Epithelial cell of prostate (primary cell): ENCODE measurements at regions not wholly inside any gene's neighbourhood (a gene's known extent, or its start where the extent isn't known, plus 50 kb on each side); places are given as distances from the start of the nearest gene placed in this dataset.
"Not testable (repeated sequence)": the region's sequence is repeated elsewhere in the genome, so short reads cannot be mapped to it uniquely, and the experiment has no call there.

ENCODE experiments used
- DNase-seq: peaks from one replicate; pipeline ENCODE4 v3.0.0-alpha.2; 2011; ENCODE audit warnings: low read depth, low spot score
- H3K27ac ChIP-seq: fragments of 450-650 bp; 2 replicates; pipeline ENCODE4 v1.5.1; 2017; ENCODE audit warnings: mild to moderate bottlenecking

DNA sequence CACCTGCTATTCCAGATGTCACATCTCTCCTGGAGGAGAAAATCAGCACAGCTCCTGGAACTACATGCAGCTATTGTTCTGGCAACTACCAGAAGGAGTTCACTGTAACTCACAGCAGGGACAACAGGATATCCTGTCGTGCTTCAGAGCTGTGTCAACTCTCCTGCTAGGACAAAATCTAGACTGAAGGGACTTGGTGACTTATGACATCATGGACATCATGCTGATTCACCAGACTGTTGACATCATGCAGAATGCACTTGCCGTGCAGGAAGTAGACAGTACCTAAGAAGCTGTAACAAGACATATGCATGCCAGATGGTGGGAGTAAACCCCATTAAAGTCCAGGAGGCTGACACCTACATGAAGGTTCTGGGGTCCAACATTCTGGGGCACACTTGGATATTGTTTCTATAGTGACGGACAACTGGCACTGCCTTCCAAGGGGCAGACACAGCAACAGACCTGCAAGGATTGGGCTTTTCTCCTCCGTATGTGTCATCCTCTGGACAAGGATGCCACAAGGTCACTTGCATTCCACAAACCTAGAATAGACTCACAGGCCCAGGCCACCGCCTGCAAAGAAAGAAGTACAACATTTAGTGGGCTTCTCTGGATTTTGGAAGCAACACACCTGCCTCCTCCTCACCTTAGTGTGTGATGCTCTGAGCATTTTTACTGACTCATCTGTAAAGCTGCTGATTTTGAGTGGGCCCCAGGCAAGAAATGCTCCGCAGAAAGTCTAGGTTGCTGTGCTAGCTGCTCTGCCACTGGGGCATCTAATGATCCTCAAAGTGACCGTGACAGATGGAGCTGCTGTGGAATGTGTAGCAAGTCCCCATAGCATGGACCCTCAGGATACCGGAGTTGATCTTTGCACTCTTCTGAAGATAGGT lies 249.2 kb downstream of the MATN1 start:
- DNase-seq: no peak
- H3K27ac ChIP-seq: no peak overlapping the region

- DNase-seq: no peak
- no peak overlapping the region for H3K27ac ChIP-seq
Measured at GRCh38 chr1:30472526-30472925, 250.9 kb downstream of the MATN1 start.

DNA sequence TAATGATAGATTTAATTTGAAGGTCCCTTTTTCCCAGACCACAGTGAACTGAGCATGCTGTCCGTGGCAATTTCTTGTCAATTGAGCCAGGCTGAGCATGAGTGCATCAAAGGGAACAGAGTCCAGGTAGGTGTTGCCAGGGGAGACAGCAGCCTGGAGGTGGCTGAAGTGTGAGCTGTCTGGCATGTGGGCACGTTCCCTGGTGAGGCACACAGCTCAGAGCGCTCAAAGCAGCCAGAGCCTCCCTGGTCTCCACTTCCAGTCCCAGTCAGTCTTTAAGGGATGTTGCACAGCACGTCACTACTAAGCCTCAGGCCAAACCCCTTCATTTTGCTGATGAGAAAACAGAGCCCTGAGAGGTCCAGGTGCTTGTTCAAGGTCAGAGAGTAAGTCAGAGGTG lies 251.4 kb downstream of the MATN1 start:
- DNase-seq: no peak

GRCh38 chr1:30471307-30471706 lies 252.1 kb downstream of the MATN1 start:
- DNase-seq: no peak
- no peak overlapping the region for H3K27ac ChIP-seq

More for the DNA sequence above, 251.4 kb downstream of the MATN1 start:
- no peak overlapping the region for H3K27ac ChIP-seq

- H3K27ac ChIP-seq: no peak overlapping the region
- no peak for DNase-seq
Measured at GRCh38 chr1:30469426-30469825, 254.0 kb downstream of the MATN1 start.

- no peak overlapping the region for H3K27ac ChIP-seq
- no peak for DNase-seq
Measured at GRCh38 chr1:30467101-30467500, 256.3 kb downstream of the MATN1 start.

GRCh38 chr1:30466610-30467009 lies 256.8 kb downstream of the MATN1 start:
- no peak overlapping the region for H3K27ac ChIP-seq
- no peak for DNase-seq

- no peak for DNase-seq
- no peak overlapping the region for H3K27ac ChIP-seq
Measured at GRCh38 chr1:30466026-30466425, 257.4 kb downstream of the MATN1 start.

- DNase-seq: no peak
- no peak overlapping the region for H3K27ac ChIP-seq
Measured at GRCh38 chr1:30465096-30465495, 258.3 kb downstream of the MATN1 start.

DNA sequence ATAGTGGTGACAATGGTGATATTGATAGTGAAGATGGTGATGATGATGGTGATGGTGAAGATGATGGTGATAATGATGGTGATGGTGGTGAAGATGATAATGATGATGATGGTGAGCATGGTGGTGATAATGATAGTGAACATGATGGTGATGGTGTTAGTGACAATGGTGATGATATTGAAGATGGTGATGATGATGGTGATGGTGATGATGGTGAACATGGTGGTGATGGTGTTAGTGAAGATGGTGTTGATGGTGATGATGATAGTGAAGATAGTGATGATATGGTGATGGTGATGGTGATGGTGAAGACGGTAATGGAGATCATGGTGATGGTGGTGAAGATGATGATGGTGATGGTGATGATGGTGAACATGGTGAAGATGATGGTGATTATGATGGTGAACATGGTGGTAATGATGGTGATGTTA lies 259.2 kb downstream of the MATN1 start:
- H3K27ac ChIP-seq: no peak overlapping the region
- DNase-seq: no peak

- no peak for DNase-seq
- H3K27ac ChIP-seq: no peak overlapping the region
Measured at GRCh38 chr1:30462826-30463425, 260.5 kb downstream of the MATN1 start.

- no peak for DNase-seq
Measured at GRCh38 chr1:30462166-30462565, 261.2 kb downstream of the MATN1 start.

DNA sequence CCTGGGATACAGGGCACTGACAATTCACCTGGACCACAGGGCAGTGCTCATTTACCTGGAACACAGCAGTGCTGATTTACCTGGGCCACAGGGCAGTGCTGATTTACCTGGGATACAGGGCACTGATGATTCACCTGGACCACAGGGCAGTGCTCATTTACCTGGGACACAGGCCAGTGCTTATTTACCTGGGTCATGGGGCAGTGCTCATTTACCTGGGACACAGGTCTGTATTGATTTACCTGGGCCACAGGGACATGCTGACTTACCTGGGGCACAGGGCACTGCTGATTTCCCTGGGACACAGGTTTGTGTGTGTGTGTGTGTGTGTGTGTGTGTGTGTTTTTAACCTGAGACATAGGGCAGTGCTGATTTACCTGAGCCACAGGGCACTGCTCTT lies 261.7 kb downstream of the MATN1 start:
- peak; percentile 8 for DNase-seq
- H3K27ac ChIP-seq: no peak overlapping the region

More at GRCh38 chr1:30462166-30462565, 261.2 kb downstream of the MATN1 start:
- H3K27ac ChIP-seq: no peak overlapping the region

- no peak overlapping the region for H3K27ac ChIP-seq
- no peak for DNase-seq
Measured at GRCh38 chr1:30460661-30461060, 262.7 kb downstream of the MATN1 start.

DNA sequence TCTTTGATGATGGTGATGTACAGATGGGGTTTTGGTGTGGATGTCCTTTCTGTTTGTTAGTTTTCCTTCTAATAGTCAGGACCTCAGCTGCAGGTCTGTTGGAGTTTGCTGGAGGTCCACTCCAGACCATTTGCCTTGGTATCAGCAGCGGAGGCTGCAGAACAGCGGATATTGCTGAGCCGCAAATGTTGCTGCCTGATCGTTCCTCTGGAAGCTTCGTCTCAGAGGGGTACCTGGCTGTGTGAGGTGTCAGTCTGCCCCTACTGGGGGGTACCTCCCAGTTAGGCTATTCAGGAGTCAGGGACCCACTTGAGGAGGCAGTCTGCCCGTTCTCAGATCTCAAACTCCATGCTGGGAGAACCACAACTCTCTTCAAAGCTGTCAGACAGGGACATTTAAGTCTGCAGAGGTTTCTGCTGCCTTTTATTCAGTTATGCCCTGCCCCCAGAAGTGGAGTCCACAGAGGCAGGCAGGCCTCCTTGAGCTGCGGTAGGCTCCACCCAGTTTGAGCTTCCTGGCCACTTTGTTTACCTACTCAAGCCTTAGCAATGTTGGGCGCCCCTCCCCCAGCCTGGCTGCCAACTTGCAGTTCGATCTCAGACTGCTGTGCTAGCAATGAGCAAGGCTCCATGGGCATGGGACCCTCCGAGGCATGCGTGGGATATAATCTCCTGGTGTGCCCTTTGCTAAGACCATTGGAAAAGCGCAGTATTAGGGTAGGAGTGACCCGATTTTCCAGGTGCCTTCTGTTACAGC lies 264.5 kb downstream of the MATN1 start:
- H3K27ac ChIP-seq, DNase-seq: not testable (repeated sequence)

DNA sequence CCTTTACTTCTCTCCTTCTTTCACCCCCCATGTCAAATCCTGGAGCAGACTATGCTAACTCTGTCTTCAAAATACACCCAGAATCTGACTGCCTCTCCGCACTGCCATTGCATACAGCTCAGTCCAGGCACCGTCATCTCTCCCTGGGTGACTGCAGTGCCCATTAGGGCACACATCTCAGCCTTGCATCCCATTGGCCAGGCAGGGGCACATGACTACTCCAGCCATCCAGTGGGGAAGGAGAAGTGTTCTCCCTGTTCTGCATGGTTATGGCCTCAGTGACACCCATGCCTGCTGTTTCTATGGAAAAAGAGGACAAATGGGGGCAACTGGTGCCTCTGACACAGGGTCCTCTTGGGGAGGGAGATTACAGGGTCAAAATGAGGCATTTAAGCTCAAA lies 270.5 kb downstream of the MATN1 start:
- no peak for DNase-seq
- H3K27ac ChIP-seq: no peak overlapping the region

DNA sequence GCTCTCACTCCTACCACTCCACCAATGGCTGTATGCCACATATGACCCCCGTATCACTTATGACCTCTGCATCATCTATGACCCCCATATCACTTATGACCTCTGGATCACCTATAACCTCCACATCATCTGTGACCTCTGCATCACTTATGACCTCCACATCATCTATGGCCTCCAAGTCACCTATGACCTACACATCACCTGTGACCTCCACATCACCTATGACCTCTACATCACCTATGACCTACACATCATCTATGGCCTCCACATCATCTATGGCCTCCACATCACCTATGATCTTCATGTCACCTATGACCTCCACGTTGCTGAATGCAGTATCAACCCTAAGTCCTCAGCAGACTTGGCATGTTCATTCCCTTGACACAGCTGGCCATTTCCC lies 271.2 kb downstream of the MATN1 start:
- DNase-seq: no peak
- no peak overlapping the region for H3K27ac ChIP-seq

DNA sequence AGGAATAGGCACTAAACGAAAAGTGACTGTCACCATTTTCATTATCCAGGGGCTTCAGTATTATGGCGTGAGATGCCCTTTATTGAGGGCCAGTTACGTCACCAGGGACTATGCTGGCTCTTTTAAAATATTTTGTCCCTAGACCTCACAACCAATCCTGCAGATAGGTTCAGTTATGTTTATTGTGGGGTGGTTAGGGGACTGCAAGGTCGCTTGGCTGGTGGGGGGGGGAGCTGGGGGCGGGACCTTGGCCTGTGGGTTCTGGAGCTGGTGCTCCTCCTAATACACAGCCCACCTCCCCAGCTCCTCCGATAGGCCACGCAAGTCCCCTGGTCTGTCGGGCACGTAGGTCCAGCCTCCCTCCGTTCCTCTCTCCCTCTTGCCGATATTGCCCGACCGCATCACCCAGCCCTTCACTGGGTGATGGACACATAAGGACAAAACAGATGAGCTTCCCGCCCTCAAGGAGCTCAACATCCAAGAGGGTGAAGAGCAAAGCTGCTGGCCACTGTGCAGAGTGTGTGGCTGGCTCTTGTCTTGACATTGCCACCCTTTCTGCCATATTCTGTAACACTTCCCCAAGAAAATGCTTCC lies 271.8 kb downstream of the MATN1 start:
- no peak for DNase-seq
- no peak overlapping the region for H3K27ac ChIP-seq

DNA sequence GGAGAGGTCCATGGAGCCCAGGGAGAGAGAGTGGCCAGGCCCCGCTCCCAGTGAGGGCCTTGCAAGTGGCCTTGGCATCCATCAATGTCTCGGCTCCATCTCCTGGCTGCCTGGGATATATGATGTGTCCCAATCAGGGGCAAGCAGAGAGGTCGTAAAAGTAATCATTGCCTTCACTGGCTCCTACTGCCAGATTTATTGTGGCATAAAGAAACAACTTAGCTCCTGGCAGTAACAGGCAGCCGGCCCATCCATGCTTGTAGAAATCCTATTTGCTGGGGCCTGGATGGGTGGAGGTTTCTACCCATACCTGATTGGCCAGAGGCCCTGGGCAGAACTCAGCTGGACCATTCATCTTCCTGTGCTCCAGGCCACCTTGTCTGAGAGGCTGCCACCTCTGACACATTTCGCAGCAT lies 272.6 kb downstream of the MATN1 start:
- no peak overlapping the region for H3K27ac ChIP-seq
- no peak for DNase-seq

DNA sequence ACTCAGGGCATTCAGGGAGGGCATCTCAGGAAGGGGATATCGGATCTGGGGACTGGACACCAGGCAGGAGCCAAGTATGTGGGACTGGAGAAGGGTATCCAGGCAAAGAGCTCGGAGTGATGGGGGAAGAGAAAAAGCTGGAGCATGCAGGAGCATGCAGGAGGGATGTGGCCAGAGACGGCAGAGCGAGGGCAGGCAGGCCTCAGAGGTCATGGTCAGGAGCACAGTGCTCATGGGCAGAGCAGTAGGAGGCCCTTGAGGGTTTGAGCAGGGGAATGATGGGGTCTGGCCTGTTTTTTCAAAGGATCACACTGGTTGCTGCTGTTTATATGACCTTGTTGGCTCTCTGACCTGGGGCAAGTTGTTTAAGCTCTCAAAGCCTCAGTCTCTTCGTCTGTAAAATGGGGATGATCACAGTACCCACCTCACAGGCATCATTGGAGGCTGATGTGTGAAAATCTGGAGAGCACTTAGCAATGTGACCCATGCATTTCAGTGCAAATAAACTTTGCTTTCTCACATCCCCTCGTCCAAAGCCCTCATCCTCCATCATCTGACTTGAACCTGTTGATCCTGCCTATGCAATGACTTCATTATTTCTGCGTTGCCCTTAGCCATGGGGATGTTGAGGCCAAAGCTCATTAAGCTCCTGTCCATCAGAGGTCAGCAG lies 273.1 kb downstream of the MATN1 start:
- H3K27ac ChIP-seq: no peak overlapping the region

More for the DNA sequence above, 273.1 kb downstream of the MATN1 start:
- no peak for DNase-seq
